ENCODE measurements at regions not wholly inside any gene's neighbourhood (a gene's known extent, or its start where the extent isn't known, plus 50 kb on each side); places are given as distances from the start of the nearest gene placed in this dataset.

- TF ChIP-seq CTCF (IDR thresholded peaks at IDR 0.05; ENCODE audit: low read depth, low read length) = no peak
- TF ChIP-seq EZH2phosphoT487 (IDR thresholded peaks at IDR 0.05; ENCODE audit: low read depth) = no peak
These were observed 50.1 kb upstream of the SIAH1 start for GRCh38 chr16:48435318-48435680.

All from OCI-LY3 (cell line).